ENCODE measurements at regions not wholly inside any gene's neighbourhood (a gene's known extent, or its start where the extent isn't known, plus 50 kb on each side); places are given as distances from the start of the nearest gene placed in this dataset.
"Not testable (repeated sequence)": the region's sequence is repeated elsewhere in the genome, so short reads cannot be mapped to it uniquely, and the experiment has no call there.

DNA sequence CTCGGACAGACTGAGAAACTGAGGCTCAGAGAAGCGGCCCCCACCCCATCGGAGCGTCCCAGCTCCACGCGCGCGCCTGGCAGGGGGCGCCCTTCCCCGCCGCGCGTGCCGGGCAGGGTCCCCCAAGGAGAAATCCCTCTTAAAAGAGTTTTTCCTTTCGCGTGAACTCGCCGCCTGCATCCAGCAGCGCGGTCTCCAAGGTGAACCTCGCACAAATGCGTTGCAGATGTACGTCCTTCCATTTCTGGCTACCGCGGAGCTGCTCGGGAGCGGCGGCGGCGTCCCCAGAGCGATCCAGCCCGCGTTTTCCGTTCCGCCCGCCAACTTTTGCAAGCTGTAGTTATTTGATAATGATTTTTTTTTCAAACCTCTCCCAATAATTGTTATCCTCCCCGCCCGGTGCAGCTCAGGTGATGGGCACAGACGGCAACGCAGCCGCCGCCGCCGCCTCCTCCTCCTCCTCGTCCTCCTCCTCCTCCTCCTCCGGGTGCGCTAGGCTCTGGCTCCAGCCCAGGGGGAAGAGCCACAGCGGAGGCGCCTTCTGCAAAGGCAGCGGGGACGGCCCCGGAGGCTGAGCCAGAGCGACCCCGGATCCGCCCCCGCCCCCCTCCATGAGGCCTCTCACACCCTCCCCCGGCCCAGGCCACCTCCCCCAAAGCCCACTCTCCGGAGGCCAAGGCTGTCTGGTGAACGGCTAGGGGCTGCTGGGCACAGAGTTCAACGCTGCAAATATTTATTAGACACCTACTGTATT lies 74.0 kb upstream of the CUX1 start:
- DNase-seq (ENCODE audit: low read depth): peak; percentile 39

DNA sequence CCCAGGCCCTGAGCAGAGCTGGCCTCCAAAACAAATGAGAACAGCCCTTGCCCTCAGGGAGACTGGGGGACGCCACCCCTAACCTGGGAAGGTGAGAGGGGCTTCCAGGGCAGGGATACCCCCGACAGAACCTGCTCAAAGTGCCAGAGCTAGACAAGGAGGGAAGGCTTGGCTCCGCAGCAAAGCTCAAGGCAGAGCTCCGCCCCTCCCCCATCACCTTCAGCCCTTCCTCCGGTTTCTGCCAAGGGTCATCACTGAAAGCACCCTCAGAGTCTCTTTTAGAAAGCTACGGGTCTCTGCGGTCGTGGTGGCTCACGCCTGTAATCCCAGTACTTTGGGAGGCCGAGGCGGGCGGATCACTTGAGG lies 73.4 kb upstream of the CUX1 start:
- no peak for DNase-seq (ENCODE audit: low read depth)

DNA sequence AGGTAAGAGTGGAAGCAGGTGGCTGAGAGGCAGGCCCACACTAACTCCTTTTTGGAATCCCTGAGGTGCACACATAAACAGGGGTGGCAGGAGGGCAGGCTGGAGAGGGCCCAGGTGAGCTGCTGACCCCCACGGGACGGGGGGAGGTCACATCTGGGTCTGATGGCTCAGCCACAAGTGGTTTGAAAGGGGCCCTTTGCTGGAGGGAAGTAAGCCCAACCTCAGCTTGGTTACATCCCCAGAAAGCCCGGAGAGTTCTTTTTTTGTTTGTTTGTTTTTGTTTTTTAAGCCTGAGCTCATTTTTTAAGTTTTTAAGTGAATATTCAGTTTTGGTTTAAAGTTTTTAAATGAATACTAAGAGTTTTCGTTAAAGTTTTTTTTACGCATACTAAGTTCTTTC lies 72.8 kb upstream of the CUX1 start:
- DNase-seq (ENCODE audit: low read depth): no peak

GRCh38 chr7:101746314-101746713 lies 71.1 kb upstream of the CUX1 start:
- no peak for DNase-seq (ENCODE audit: low read depth)

GRCh38 chr7:101747053-101747878 lies 70.2 kb upstream of the CUX1 start:
- no peak for DNase-seq (ENCODE audit: low read depth)

GRCh38 chr7:101747879-101748345 lies 69.5 kb upstream of the CUX1 start:
- DNase-seq (ENCODE audit: low read depth): no peak

GRCh38 chr7:101749891-101750290 lies 67.5 kb upstream of the CUX1 start:
- DNase-seq (ENCODE audit: low read depth): no peak

DNA sequence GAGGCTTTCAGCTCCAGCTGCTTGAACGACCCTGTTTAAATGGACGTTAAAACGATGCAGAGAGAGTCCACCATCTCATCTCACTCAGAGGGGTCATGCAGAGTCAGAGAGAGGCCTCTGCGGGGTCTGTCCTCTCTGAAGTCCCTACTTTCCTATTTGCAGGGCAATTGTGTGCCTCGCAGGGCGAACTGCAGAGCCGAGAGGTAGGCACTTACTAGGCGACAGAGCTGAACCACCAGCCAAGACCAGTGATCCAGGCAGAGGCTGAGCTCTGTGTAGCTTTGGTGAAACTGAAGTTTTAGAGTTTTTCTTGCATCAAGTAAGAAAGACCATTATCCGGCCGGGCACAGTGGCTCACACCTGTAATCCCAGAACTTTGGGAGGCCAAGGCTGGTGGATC lies 64.1 kb upstream of the CUX1 start:
- DNase-seq (ENCODE audit: low read depth): no peak

- no peak for DNase-seq (ENCODE audit: low read depth)
Observed at GRCh38 chr7:101754424-101755159, 62.8 kb upstream of the CUX1 start.

DNA sequence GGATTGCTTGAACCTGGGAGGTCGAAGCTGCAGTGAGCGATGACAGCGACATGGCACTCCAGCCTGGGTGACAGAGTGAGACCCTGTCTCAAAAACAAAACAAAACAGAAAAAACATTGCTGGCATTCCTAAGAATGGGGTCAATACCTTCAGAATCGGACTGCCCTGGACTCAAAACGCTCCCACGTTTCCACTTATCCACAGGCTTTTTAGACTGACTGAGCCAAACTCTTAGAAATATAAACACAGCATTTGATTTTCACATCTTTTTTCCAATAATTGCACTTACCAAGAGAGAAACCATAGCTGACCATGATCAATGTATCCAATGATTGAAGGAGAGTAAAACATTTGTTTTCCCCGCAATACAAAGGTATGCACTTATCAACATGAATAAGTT lies 59.5 kb upstream of the CUX1 start:
- no peak for DNase-seq (ENCODE audit: low read depth)

DNA sequence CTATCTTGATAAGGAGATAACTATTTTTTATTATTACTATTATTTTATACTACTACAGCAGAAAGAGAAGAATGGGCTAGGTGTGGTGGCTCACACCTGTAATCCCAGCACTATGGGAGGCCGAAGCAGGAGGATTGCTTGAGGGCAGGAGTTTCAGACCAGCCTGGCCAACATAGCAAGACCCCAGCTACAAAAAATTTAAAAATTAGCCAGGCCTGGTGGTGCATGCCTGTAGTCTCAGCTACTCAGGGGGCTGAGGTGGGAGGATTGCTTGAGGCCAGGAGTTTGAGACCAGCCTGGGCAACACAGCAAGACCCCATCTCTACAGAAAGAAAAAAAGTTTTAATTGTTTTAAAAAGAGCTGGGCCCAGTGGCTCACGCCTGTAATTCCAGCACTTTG lies 58.9 kb upstream of the CUX1 start:
- DNase-seq (ENCODE audit: low read depth): not testable (repeated sequence)

- DNase-seq (ENCODE audit: low read depth): no peak
Observed at GRCh38 chr7:101764221-101764620, 53.2 kb upstream of the CUX1 start.

- no peak for DNase-seq (ENCODE audit: low read depth)
Observed at GRCh38 chr7:101767544-101767943, 49.9 kb upstream of the CUX1 start.

Data from stimulated activated CD8-positive, alpha-beta memory T cell treated with anti-CD3 and anti-CD28 coated beads, Interleukin-15, amount 100 ng/mL, for 1 hour (primary cell).